Esophagus squamous epithelium (tissue), 4 donors: ENCODE measurements at regions not wholly inside any gene's neighbourhood (a gene's known extent, or its start where the extent isn't known, plus 50 kb on each side); places are given as distances from the start of the nearest gene placed in this dataset.

Experiments used
- POLR2A ChIP-seq, 4 donors: fragments of 450-650 bp; IDR thresholded peaks; one replicate each; pipeline ENCODE4 v1.6.1; 2017; ENCODE audit warnings: antibody characterized with exemption in 4 of 4, mild to moderate bottlenecking in 4 of 4, moderate library complexity in 3 of 4
- TF ChIP-seq, protein P1 (sequence below), 6 experiments: fragments of 450-650 bp in 4 of 6; fragments of 200-600 bp in 2 of 6; sonication (generic) in 2 of 6; IDR thresholded peaks; one replicate each; pipeline ENCODE4 v1.5.1; 2016 to 2019; ENCODE audit warnings: antibody characterized with exemption in 6 of 6, mild to moderate bottlenecking in 4 of 6, moderate library complexity in 4 of 6

DNA sequence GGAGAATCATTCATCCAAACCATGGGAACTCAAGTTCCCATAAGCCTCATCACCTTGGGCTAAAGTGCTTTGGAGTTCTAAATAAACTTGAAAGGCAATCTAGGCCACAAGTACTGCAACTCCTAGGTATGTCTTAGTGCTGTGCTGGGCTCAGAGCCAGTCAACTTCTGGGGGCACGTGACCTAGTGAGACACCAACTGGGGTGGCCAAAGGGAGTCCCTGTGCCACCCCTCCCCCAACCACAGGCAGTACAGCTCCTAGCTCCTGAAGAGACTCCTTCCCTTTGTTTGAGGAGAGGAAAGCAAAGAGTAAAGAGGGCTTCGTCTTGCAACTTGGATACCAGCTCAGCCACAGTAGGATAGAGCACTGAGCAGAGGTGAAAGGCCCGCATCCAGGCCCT, 154.2 kb upstream of the IL1RAPL2 start:
- TF ChIP-seq, protein P1, sequence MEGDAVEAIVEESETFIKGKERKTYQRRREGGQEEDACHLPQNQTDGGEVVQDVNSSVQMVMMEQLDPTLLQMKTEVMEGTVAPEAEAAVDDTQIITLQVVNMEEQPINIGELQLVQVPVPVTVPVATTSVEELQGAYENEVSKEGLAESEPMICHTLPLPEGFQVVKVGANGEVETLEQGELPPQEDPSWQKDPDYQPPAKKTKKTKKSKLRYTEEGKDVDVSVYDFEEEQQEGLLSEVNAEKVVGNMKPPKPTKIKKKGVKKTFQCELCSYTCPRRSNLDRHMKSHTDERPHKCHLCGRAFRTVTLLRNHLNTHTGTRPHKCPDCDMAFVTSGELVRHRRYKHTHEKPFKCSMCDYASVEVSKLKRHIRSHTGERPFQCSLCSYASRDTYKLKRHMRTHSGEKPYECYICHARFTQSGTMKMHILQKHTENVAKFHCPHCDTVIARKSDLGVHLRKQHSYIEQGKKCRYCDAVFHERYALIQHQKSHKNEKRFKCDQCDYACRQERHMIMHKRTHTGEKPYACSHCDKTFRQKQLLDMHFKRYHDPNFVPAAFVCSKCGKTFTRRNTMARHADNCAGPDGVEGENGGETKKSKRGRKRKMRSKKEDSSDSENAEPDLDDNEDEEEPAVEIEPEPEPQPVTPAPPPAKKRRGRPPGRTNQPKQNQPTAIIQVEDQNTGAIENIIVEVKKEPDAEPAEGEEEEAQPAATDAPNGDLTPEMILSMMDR (IDR thresholded peaks at IDR 0.05): no peak
- TF ChIP-seq POLR2A (IDR thresholded peaks at IDR 0.05): no peak
